Common myeloid progenitor, CD34-positive (primary cell): ENCODE measurements at regions not wholly inside any gene's neighbourhood (a gene's known extent, or its start where the extent isn't known, plus 50 kb on each side); places are given as distances from the start of the nearest gene placed in this dataset.
A peak's percentile ranks its signal among the peaks of the same experiment; 100 is the strongest.

Experiments
- CTCF ChIA-PET: fragments of 350-600 bp; sonication (Branson Sonifier 250); formaldehyde crosslinking; loops from one replicate; lab custom pipeline; 2021; ENCODE audit warnings: antibody characterized with exemption; lab: Charles Lee
- POLR2A ChIA-PET: fragments of 350-600 bp; sonication (Branson Sonifier 250); formaldehyde crosslinking; loops from one replicate; lab custom pipeline; 2021; ENCODE audit warnings: antibody characterized with exemption; lab: Charles Lee
- DNase-seq, 3 donors: peaks; one replicate each; pipeline versions ENCODE4 v3.0.0 to v3.0.0-alpha.2; 2013
- H3K27ac ChIP-seq, 2 experiments: 1 replicate in 1 of 2; 2 replicates in 1 of 2; pipeline ENCODE4 v1.7.0; 2013; ENCODE audit warnings: inconsistent platforms in 2 of 2, low read length in 2 of 2, mild to moderate bottlenecking in 2 of 2, low read depth in 1 of 2, moderate library complexity in 1 of 2; ENCODE audit not compliant: severe bottlenecking in 2 of 2, insufficient read depth in 1 of 2, poor library complexity in 1 of 2
- H3K27me3 ChIP-seq, 5 experiments: replicated peaks in 2 of 5; 1 replicate in 3 of 5; 2 replicates in 2 of 5; pipeline versions ENCODE4 v1.6.1 to v1.7.0; 2013; ENCODE audit warnings: low read length in 4 of 5, mild to moderate bottlenecking in 2 of 5, moderate library complexity in 2 of 5, inconsistent platforms in 1 of 5; ENCODE audit not compliant: insufficient read depth in 5 of 5, control insufficient read depth in 4 of 5
- H3K36me3 ChIP-seq, 4 experiments: 1 replicate in 2 of 4; 2 replicates in 2 of 4; pipeline versions ENCODE4 v1.6.1 to v1.7.0; 2013; ENCODE audit warnings: low read length in 3 of 4, control low read depth in 1 of 4, mild to moderate bottlenecking in 1 of 4; ENCODE audit not compliant: control insufficient read depth in 4 of 4, insufficient read depth in 4 of 4
- H3K4me1 ChIP-seq, 4 experiments: 1 replicate in 3 of 4; 2 replicates in 1 of 4; pipeline versions ENCODE4 v1.6.1 to v1.7.1; 2013; ENCODE audit warnings: low read length in 3 of 4, mild to moderate bottlenecking in 3 of 4, control low read depth in 1 of 4, inconsistent platforms in 1 of 4, moderate library complexity in 1 of 4; ENCODE audit not compliant: control insufficient read depth in 4 of 4, insufficient read depth in 4 of 4; ENCODE audit errors: control extremely low read depth in 1 of 4
- H3K4me3 ChIP-seq, 7 experiments: 1 replicate in 4 of 7; 2 replicates in 3 of 7; pipeline versions ENCODE4 v1.5.1 to v1.7.0; 2013; ENCODE audit warnings: mild to moderate bottlenecking in 7 of 7, low read length in 6 of 7, moderate library complexity in 6 of 7, inconsistent platforms in 2 of 7, low read depth in 2 of 7, control low read depth in 1 of 7; ENCODE audit not compliant: insufficient read depth in 4 of 7, control insufficient read depth in 1 of 7; ENCODE audit errors: extremely low read depth in 1 of 7
- H3K9me3 ChIP-seq, 5 experiments: 1 replicate in 4 of 5; 2 replicates in 1 of 5; pipeline versions ENCODE4 v1.6.1 to v1.7.1; 2013; ENCODE audit warnings: low read length in 4 of 5, mild to moderate bottlenecking in 2 of 5, inconsistent platforms in 1 of 5, low read depth in 1 of 5, moderate library complexity in 1 of 5; ENCODE audit not compliant: control insufficient read depth in 4 of 5, insufficient read depth in 2 of 5; ENCODE audit errors: control extremely low read depth in 1 of 5
- WGBS: methylation state at CpG from one replicate; pipeline ENCODE4 v1.1.5; 2013; ENCODE audit not compliant: insufficient coverage; 5-methylcytosine and 5-hydroxymethylcytosine counted together

DNA sequence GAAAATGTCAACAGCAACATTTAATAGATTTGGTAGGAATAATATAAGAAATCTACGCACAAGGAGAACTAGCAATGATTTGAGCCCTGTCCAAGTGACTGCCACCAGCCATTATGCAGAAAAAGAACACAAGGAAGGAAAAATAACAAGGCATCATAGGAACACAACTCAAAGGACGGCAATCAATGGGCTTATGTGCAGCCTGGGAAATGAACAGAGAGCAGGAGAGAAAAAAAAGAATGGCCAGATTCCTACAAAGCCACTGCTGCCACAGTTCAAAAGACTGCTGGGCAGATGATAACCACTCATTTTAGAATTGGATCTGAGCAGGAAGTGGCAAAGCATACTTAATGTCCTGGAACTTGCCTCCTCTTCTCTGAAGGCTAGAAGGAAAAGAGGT, 274.3 kb upstream of the CAMK1G start:
- ChIA-PET POLR2A (no interaction called here), CTCF (no interaction called here)
- DNase-seq = no peak
- WGBS = 100% methylated on average over 1 of the region's 2 CpGs
- H3K36me3 ChIP-seq = no peaks in the 10 kb centered on the region
- no peak overlapping the region for H3K4me3 ChIP-seq
- no peak overlapping the region for H3K27ac ChIP-seq
- peaks cover 0 to 2% (median 1%) of the 10 kb centered on the region in 4 experiments for H3K4me1 ChIP-seq
- H3K9me3 ChIP-seq = no peaks in the 10 kb centered on the region
- peaks cover 0 to 2% (median 0%) of the 10 kb centered on the region in 5 experiments for H3K27me3 ChIP-seq

DNA sequence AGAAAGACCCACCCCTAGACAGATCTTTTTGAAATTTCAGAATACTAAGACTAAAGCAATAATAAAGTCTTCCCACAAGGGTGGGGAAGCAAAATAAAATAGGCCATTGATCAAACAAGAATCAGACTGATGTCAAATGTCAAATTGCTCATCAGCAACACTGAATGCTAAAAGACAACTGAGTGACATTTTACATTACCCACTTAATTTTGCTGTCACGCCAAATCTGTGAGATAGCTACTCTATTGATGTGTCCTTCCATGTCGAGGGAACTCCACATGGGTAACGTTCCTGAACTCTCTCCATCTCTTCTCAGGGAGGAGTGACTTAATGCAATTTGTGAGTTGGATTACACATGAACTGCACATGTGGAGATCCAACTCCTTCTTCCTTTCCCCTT, 271.7 kb upstream of the CAMK1G start:
- DNase-seq = no peak
- no peak overlapping the region for H3K4me3 ChIP-seq
- H3K4me1 ChIP-seq = no peaks in the 10 kb centered on the region
- ChIA-PET CTCF (no interaction called here), POLR2A (no interaction called here)
- WGBS = 91% methylated on average over 3 of the region's 3 CpGs
- H3K36me3 ChIP-seq = no peaks in the 10 kb centered on the region
- no peaks in the 10 kb centered on the region for H3K27me3 ChIP-seq
- no peak overlapping the region for H3K27ac ChIP-seq
- no peaks in the 10 kb centered on the region for H3K9me3 ChIP-seq

DNA sequence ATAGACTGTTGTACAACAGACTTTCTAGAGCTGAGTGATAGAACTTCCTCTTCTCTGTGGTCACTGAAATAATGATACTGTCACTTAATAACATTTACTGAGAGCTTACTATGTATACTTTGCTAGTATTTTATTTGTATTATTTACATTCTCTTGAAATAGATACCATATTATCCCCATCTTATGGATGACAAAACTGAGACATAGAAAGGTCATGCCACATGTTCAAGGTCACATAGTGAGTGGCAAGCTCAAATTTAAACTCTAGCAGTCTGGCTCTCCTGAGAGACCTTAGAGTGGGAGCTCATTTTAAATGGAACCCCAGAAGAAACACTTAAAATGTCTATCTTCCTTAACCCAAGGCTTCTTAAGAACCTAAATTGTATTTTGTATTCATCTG, 266.6 kb upstream of the CAMK1G start:
- peaks cover 0 to 3% (median 0%) of the 10 kb centered on the region in 5 experiments for H3K9me3 ChIP-seq
- ChIA-PET POLR2A (no interaction called here), CTCF (interaction anchor here (0.6 to 3.3 kb wide), 4 partner anchors 18 to 1295 kb away, joined by 3 to 8 read pairs (median 4); no protein-coding TSS in a partner anchor)
- H3K4me1 ChIP-seq = no peaks in the 10 kb centered on the region
- H3K36me3 ChIP-seq = no peaks in the 10 kb centered on the region
- H3K27ac ChIP-seq = no peak overlapping the region
- peak in 2 of 3 donors; percentile 10 to 27 for DNase-seq
- H3K27me3 ChIP-seq = no peaks in the 10 kb centered on the region
- no peak overlapping the region for H3K4me3 ChIP-seq

DNA sequence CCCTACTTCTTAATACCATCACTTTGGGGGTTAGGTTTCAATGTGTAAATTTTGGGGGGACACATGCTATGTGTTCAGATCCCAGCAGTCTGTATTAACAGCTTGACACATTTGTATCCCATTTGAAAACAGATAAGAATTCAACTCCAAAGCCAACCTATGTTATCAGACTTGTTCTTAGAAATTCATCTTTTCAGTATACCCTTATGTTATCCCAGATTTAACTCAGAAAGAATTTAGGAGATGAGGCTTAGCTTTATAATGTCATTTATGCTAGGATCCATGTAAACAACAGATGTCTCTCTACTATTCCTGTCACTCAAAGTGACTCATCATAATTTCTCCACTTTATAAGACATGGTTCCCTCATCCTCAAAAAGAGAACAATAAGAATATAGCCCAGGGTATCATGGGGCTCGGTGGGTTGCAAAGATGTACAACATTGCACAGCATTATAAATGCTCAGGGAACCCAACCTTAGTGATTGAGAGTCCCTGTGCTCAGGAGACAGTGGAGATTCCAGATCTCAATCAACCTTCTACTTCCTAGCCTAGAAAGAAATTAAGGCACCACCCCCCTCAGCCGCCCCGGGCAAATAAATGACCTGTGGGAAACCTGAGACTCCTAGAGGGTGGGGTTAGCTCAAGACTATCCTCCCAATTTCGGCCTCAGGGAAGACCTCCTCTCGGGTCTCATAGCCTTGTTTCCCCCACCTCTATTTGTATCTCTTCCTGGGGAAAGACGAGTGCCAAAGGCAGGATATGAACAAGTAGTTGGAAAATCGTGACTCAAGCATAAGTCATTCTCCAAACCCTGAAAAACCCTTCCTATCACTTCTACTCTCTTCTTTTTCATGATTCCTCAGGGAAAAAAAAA, 265.1 kb upstream of the CAMK1G start:
- Histone ChIP-seq H3K9me3 (peaks cover 0 to 3% (median 0%) of the 10 kb centered on the region in 5 experiments), H3K4me3 (no peak overlapping the region), H3K27ac (no peak overlapping the region), H3K36me3 (no peaks in the 10 kb centered on the region), H3K4me1 (no peaks in the 10 kb centered on the region), H3K27me3 (no peaks in the 10 kb centered on the region)
- WGBS = 100% methylated on average over 3 of the region's 7 CpGs
- ChIA-PET CTCF (interaction anchor here (0.7 to 3.3 kb wide), 4 partner anchors 16 to 601 kb away, joined by 3 to 8 read pairs (median 4); no protein-coding TSS in a partner anchor), POLR2A (no interaction called here)
- no peak for DNase-seq

DNA sequence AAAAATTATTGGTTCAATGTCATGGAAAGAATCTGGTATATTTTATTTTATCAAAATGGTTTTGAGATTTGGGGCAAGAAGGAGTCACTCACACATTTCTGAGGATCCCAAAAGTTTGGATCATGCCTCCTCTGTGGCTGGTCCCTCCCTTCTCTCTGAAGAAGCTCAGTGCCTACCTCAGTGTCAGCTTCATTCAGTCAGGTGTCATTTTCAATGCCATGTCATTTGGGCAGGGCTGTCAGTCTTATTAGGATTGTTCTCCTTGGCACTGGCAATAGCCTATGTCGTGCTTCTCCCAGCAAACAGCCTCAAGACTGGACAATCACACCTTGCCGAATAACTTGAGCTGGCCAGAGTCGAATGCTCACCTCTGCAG, 264.5 kb upstream of the CAMK1G start:
- Histone ChIP-seq H3K27ac (no peak overlapping the region), H3K4me1 (no peaks in the 10 kb centered on the region), H3K9me3 (peaks cover 0 to 3% (median 0%) of the 10 kb centered on the region in 5 experiments), H3K27me3 (no peaks in the 10 kb centered on the region), H3K4me3 (no peak overlapping the region), H3K36me3 (no peaks in the 10 kb centered on the region)
- ChIA-PET POLR2A (interaction anchor here (0.7 kb wide), 1 partner anchor 33 kb away, joined by 3 read pairs; no protein-coding TSS in a partner anchor), CTCF (interaction anchor here (0.7 to 3.3 kb wide), 3 partner anchors 16 to 601 kb away, joined by 3 to 8 read pairs (median 4); no protein-coding TSS in a partner anchor)
- DNase-seq = no peak
- WGBS = 90% methylated on average over 2 of the region's 3 CpGs

DNA sequence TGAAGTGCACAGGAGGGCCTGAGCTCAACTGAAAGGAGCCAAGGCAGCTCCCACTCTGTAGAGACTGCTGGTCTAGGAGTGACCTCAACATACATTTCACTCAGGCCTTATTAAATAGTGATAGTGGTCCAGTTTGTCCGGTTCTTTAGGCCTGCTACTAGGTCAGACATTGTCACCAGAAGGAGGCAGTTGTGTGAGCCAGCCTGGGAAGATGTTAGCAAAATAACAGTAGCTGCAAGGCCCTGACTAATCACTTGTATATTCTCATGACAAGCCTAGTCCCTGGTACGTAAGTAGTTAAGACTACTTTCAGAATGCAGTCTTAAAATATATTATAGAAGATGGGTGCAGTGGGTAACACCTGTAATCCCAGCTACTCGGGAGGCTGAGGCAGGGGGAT, 264.0 kb upstream of the CAMK1G start:
- Histone ChIP-seq H3K4me3 (no peak overlapping the region), H3K27ac (no peak overlapping the region), H3K9me3 (peaks cover 0 to 3% (median 0%) of the 10 kb centered on the region in 5 experiments), H3K36me3 (no peaks in the 10 kb centered on the region), H3K4me1 (no peaks in the 10 kb centered on the region), H3K27me3 (no peaks in the 10 kb centered on the region)
- CTCF ChIA-PET = interaction anchor here (0.7 to 3.3 kb wide), 3 partner anchors 15 to 602 kb away, joined by 3 to 8 read pairs (median 4); no protein-coding TSS in a partner anchor
- no peak for DNase-seq
- 83% methylated on average over 1 of the region's 3 CpGs for WGBS
- POLR2A ChIA-PET = interaction anchor here (0.6 to 0.7 kb wide), 2 partner anchors 34 to 141 kb away, joined by 3 read pairs; no protein-coding TSS in a partner anchor

DNA sequence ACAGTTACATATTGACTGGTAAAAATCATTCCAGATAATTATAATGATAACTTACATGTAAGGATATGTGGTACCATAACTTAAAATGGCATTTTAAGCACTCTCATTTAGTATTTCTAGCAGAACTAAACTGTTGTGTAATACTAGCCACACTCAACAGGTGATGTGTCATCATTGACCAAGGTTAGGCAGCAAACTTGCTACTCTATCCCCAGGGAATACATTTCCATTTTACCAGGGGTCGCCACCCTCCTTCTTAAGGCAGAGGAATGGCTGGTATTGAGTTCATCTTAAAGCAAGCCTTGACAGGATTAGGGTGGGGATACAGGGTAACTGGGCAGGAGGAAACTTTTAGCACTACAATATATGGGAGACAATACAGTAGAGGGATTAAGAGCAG, 259.8 kb upstream of the CAMK1G start:
- WGBS = 100% methylated on average over 1 of the region's 1 CpG
- Histone ChIP-seq H3K27ac (no peak overlapping the region), H3K9me3 (peaks cover 0 to 3% (median 0%) of the 10 kb centered on the region in 5 experiments), H3K27me3 (no peaks in the 10 kb centered on the region), H3K4me3 (no peak overlapping the region), H3K36me3 (no peaks in the 10 kb centered on the region), H3K4me1 (no peaks in the 10 kb centered on the region)
- no peak for DNase-seq
- ChIA-PET CTCF (no interaction called here), POLR2A (no interaction called here)
